Activated T-helper 2 cell treated with anti-CD3 and anti-CD28 coated beads, Interferon-gamma antibody, Interleukin-2, Interleukin-4, amounts not matched to agents 10 μg/mL and 5 μg/mL and 100 μg/mL, durations not matched to agents 14 hours and 24 hours and 36 hours (primary cell): ENCODE measurements at regions not wholly inside any gene's neighbourhood (a gene's known extent, or its start where the extent isn't known, plus 50 kb on each side); places are given as distances from the start of the nearest gene placed in this dataset.

ENCODE experiments used
- DNase-seq: peaks from one replicate; pipeline ENCODE4 v3.0.0; 2021; ENCODE audit warnings: low spot score
- H3K27ac Mint-ChIP-seq: one replicate; pipeline ENCODE4 v1.8.0; 2021; ENCODE audit warnings: mixed read lengths
- H3K27me3 Mint-ChIP-seq: one replicate; pipeline ENCODE4 v1.8.0; 2021; ENCODE audit warnings: low read depth, mixed read lengths
- H3K36me3 Mint-ChIP-seq: one replicate; pipeline ENCODE4 v1.8.0; 2021; ENCODE audit warnings: low read depth, mixed read lengths
- H3K4me1 Mint-ChIP-seq: one replicate; pipeline ENCODE4 v1.8.0; 2021; ENCODE audit warnings: low read depth, mixed read lengths
- H3K4me3 Mint-ChIP-seq: one replicate; pipeline ENCODE4 v1.8.0; 2021; ENCODE audit warnings: low read depth, mild to moderate bottlenecking, moderate library complexity, mixed read lengths
- H3K9me3 Mint-ChIP-seq: one replicate; pipeline ENCODE4 v1.8.0; 2021; ENCODE audit warnings: mixed read lengths
- intact Hi-C: fragments of 100-400 bp; cut with micrococcal nuclease; formaldehyde crosslinking; loops from one replicate; pipeline ENCODE4 v1.15.1; 2023

DNA sequence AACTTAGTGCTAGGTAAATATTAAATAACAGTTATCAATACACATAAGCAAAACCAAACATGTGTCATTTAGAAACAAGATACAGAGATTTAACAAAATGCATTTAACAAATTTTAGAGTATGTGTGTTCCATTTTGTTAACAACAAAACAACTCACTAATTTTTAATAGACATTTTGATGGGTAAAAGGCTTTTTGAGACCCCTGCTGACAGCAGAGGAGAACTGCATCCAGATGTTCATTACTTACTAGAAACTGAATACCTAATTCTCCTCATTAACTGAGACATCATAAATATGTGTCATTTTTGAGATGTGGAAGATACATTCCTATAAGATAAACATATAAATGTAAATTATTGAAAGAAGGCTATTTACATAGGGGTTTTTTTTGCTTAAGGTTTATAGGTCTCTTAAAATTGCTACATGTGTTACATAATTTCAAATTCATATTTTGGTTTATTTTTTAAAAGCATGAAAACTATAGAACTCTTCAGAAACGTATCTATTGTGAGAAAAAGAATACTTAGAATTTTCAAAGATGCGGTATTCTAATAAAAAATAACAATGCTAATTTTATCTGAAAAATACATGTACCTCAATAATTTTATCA, 1009.8 kb downstream of the TUSC7 start:
- Mint-ChIP-seq H3K4me3 (no peak overlapping the region), H3K36me3 (no peaks in the 10 kb centered on the region), H3K27ac (no peak overlapping the region), H3K4me1 (no peaks in the 10 kb centered on the region), H3K27me3 (no peaks in the 10 kb centered on the region), H3K9me3 (no peaks in the 10 kb centered on the region)
- intact Hi-C loops: loop anchor here (2.0 kb wide), 1 partner anchor 949 kb away; no protein-coding TSS in a partner anchor
- no peak for DNase-seq

DNA sequence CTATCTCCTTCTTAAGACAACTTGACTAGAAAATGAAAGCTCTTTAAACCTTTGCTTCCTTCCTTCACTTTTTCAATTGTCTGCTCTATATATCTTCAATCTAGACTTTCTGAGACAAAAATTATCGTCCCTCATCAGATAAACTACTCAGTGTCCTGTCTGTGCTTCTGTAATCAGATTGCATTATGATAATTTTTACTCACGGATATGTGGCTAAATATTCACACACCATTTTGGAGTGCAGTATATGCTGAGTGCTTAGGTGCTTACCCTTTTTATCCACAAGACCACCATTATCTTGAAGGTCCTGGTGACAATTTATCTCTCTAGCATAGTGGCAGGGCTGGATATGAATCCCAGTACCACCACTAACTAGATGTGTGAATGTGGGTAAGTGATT, 1012.3 kb downstream of the TUSC7 start:
- H3K36me3 Mint-ChIP-seq: no peaks in the 10 kb centered on the region
- no peaks in the 10 kb centered on the region for H3K27me3 Mint-ChIP-seq
- no peak overlapping the region for H3K27ac Mint-ChIP-seq
- no peaks in the 10 kb centered on the region for H3K9me3 Mint-ChIP-seq
- H3K4me3 Mint-ChIP-seq: no peak overlapping the region
- DNase-seq: no peak
- H3K4me1 Mint-ChIP-seq: no peaks in the 10 kb centered on the region
- intact Hi-C loops: loop anchor here (2.0 kb wide), 1 partner anchor 703 kb away; no protein-coding TSS in a partner anchor

DNA sequence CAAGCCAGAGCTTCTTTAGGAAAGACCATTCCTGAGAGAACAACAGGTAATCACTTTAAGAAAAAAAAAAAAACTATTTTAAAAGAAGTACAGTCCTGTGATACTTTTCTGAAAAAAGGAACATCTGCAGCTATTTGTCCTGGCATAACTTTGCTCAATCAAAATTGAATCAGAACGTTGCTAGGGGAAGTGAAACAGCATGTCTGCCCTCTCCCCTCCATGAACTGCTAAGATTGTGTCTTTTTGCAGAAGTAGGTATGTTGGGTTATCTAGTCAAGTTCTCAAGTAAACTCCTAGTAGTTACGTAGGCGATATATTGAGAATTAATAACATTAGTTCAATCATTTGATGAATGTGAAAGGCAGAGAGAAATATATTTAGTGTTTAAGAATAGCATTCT, 1013.3 kb downstream of the TUSC7 start:
- no peak for DNase-seq
- no peak overlapping the region for H3K4me3 Mint-ChIP-seq
- H3K36me3 Mint-ChIP-seq: no peaks in the 10 kb centered on the region
- H3K27ac Mint-ChIP-seq: no peak overlapping the region
- no peaks in the 10 kb centered on the region for H3K9me3 Mint-ChIP-seq
- no peaks in the 10 kb centered on the region for H3K4me1 Mint-ChIP-seq
- intact Hi-C loops: no loop called here
- H3K27me3 Mint-ChIP-seq: no peaks in the 10 kb centered on the region

DNA sequence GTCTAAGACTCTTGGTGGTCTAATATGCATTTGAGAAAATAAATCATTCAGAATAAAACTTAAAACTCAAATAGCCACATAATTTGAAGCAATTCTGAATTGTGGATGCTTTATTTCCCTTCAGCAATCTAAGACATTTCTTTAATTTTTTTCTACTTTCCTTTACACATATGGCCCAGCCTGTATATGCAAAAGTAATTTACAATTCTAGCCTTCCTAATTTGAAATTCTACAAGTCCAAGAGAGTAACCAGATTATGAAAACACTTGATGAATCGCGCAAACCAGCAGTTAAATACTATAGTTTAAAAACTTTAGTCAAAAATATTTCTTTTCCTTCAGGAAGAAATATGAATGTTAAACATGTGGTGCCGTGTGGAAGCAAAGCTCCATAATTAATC, 1014.2 kb downstream of the TUSC7 start:
- intact Hi-C loops: no loop called here
- DNase-seq: no peak

DNA sequence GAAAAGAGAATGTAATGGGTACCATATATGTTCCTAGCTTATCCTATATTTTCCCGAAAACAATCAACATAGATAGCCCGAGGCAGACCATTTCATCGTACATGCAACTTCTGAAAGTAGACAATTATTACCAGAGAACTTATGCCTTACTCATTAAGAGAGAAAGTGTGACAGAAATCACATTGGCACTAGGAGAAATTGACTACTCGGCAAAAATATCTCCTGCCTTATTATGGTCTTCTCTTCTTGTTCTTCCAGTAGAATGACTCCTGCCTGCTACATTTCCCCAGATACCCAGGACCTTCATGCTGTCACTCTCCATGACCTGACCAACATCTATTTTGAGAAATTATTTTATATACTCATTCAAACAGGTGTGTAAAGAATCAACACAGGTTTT, 1015.7 kb downstream of the TUSC7 start:
- no peaks in the 10 kb centered on the region for H3K36me3 Mint-ChIP-seq
- H3K4me1 Mint-ChIP-seq: no peaks in the 10 kb centered on the region
- H3K27me3 Mint-ChIP-seq: no peaks in the 10 kb centered on the region
- no peak for DNase-seq
- H3K27ac Mint-ChIP-seq: no peak overlapping the region
- no peak overlapping the region for H3K4me3 Mint-ChIP-seq
- no peaks in the 10 kb centered on the region for H3K9me3 Mint-ChIP-seq
- intact Hi-C loops: no loop called here

More for the DNA sequence above, 1014.2 kb downstream of the TUSC7 start:
- no peak overlapping the region for H3K4me3 Mint-ChIP-seq
- H3K4me1 Mint-ChIP-seq: no peaks in the 10 kb centered on the region
- H3K9me3 Mint-ChIP-seq: no peaks in the 10 kb centered on the region
- H3K27me3 Mint-ChIP-seq: no peaks in the 10 kb centered on the region
- H3K36me3 Mint-ChIP-seq: no peaks in the 10 kb centered on the region
- no peak overlapping the region for H3K27ac Mint-ChIP-seq

DNA sequence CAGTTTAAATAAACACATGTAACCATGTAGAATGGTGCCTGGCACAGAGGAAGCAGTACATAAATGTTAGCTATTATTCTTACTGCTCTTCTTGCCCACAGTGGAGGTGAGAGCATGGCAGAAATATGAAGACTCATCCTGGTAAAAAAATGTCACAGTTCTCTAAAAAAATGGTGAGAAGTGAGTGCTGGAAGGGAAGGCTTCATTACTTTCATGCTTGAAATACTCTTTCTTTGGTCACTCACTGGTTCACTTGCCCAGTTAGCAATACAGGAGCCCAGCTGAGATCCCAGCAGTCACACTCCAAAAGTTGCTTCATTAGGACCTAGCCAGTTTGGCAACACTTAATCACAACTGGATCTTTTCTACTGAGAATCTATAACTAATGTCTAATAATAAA, 1017.2 kb downstream of the TUSC7 start:
- Mint-ChIP-seq H3K4me1 (no peaks in the 10 kb centered on the region), H3K4me3 (no peak overlapping the region), H3K27ac (no peak overlapping the region), H3K27me3 (no peaks in the 10 kb centered on the region), H3K9me3 (no peaks in the 10 kb centered on the region), H3K36me3 (no peaks in the 10 kb centered on the region)
- intact Hi-C loops: no loop called here
- no peak for DNase-seq

DNA sequence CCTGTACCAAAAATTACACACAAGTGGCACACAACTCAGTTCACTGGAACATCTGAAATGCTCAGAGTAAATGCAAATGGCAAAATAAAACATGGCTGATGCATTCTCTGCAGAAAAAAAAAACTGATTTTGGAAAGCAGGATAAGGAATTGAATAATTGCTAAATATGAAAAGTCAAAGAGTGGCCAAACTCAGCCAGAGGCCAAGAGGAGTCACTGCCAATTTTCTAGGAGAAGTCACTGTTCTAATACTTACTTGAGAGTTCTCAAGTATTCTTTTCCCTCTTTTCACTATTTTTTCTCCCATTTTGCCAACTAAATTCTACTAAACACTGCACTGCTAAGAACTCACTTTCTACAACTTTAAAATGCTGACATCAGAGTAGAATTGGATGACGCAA, 1018.6 kb downstream of the TUSC7 start:
- H3K9me3 Mint-ChIP-seq: no peaks in the 10 kb centered on the region
- no peaks in the 10 kb centered on the region for H3K27me3 Mint-ChIP-seq
- DNase-seq: no peak
- no peak overlapping the region for H3K27ac Mint-ChIP-seq
- H3K36me3 Mint-ChIP-seq: no peaks in the 10 kb centered on the region
- no peaks in the 10 kb centered on the region for H3K4me1 Mint-ChIP-seq
- intact Hi-C loops: no loop called here
- H3K4me3 Mint-ChIP-seq: no peak overlapping the region

DNA sequence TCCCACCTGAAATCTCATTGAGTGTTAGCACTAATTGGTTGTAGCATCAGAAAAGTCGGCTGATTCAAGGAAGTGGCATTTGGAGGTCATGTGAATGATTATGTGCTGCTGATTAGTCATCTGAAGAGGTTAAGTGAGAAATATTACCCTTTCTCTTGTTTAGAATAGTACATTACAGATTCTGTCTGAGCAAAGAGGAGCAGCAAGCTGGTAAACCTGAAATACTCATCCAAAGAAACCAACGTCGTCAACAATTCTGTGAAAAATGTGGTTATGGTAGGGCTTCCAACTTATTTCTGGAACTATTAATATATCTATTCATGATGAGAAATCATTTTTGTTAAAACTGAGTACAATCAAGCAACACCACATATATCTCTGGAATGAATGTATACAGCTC, 1024.9 kb downstream of the TUSC7 start:
- Mint-ChIP-seq H3K27ac (no peak overlapping the region), H3K27me3 (no peaks in the 10 kb centered on the region), H3K36me3 (no peaks in the 10 kb centered on the region), H3K4me3 (no peak overlapping the region), H3K9me3 (no peaks in the 10 kb centered on the region), H3K4me1 (no peaks in the 10 kb centered on the region)
- intact Hi-C loops: no loop called here
- DNase-seq: no peak

DNA sequence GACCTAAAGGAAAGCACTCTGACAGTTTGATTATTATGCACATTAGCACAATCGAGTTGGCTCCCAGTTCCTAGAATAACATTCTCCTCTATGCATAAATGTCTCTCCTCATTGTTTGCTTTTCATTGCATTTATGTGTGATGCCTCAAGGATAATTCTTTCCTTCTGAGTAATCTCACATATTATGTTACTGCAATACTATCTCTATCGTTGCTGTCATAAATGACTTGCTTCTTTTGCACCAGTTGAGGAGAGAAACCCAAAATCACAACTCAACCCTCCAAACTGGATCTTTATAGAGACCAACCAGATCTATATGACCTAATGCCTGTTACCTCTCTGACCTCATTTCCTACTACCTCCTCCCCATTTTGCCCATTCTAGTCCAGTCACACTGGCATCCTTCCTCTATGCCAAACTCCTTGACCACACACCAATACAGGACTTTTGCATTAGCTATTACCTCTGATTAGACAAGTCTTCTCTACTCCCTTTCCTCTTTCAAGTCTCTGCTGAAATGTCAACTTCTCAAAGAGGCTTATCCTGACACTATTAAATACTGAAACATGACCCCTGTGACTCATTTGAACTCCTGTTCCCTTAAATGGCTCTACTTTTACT, 1026.0 kb downstream of the TUSC7 start:
- Mint-ChIP-seq H3K9me3 (no peaks in the 10 kb centered on the region), H3K4me1 (no peaks in the 10 kb centered on the region), H3K4me3 (no peak overlapping the region), H3K27ac (no peak overlapping the region), H3K36me3 (no peaks in the 10 kb centered on the region), H3K27me3 (no peaks in the 10 kb centered on the region)
- DNase-seq: no peak
- intact Hi-C loops: no loop called here

DNA sequence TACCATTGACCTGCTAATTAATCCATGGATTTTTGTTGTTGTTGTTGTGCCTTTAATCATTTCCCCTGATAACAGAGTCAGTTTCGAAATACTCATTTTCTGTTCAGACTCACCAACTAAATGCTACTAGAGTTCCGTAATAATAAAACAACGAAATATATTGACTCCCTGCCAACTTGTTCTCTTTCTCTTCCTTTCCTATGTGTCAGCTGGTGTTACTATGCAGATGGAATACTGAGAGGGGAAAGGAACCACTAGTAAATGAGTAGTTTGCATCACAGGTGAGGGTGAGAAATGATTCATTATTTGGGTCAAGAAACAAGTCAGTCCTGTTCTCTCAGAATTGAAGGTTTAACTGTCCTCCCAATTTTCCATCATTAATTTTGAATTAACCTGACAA, 1027.3 kb downstream of the TUSC7 start:
- intact Hi-C loops: no loop called here
- H3K9me3 Mint-ChIP-seq: no peaks in the 10 kb centered on the region
- no peak overlapping the region for H3K27ac Mint-ChIP-seq
- H3K36me3 Mint-ChIP-seq: no peaks in the 10 kb centered on the region
- H3K4me1 Mint-ChIP-seq: no peaks in the 10 kb centered on the region
- DNase-seq: no peak
- no peaks in the 10 kb centered on the region for H3K27me3 Mint-ChIP-seq
- H3K4me3 Mint-ChIP-seq: no peak overlapping the region

DNA sequence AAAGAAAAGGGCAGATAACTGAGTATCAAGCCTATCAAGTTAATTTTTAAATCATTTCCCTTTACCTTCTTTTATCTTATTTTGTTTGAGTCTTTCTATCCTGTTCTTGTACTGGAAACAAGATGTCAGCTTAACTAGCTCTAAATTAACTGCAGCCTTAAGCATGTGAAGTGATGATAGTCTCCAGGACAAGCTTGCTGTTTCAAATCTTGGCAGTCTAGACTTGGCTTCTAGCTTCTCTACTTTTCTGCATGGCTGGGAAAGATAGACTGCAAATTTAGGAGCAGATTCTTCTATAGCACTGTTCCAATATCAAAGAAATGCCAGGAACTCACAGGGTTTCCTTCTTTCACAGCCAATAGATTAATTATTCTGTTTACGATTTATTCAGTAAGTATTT, 1034.4 kb downstream of the TUSC7 start:
- Mint-ChIP-seq H3K9me3 (no peaks in the 10 kb centered on the region), H3K4me1 (no peaks in the 10 kb centered on the region), H3K4me3 (no peak overlapping the region), H3K36me3 (no peaks in the 10 kb centered on the region), H3K27me3 (no peaks in the 10 kb centered on the region), H3K27ac (no peak overlapping the region)
- intact Hi-C loops: no loop called here
- DNase-seq: no peak

DNA sequence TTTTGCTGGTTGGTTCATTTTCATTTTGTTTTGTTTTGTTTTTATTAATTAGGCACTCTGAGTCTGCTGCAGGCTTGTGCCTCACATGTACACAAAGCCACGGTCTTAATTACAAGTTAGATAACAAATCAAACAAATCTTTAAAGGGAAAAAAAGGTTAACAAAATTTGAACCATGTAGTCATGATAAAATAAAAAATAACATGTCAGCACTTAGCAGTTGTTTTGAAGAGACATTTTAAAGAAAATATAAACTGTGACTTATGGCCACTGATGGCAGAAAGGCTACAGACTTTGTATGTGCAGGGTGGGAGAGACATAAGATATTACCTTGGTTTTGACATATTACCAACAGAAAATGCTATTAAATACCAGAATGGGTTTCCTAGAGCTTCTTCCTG, 1035.4 kb downstream of the TUSC7 start:
- Mint-ChIP-seq H3K27ac (no peak overlapping the region), H3K27me3 (no peaks in the 10 kb centered on the region)
- no peak for DNase-seq

DNA sequence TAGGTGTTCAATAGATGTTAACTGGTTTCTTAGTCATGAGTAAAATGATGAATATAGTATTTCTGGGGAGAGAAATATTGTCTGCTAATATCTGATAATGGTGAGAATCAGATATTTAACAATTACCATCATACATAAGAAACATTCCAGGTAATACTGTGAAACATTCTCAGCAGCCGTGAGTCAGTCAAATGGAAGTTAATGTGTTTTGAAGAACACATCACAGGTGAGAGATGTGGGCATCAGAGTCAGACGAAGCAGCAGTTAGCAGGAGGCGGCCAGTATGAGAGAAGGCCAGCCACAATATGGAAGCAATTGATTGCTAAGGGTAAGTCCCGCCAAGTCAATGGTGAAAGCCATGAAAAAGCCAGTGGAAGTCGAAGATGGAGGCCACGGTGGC, 1035.9 kb downstream of the TUSC7 start:
- no peak overlapping the region for H3K4me3 Mint-ChIP-seq
- DNase-seq: no peak

More for the DNA sequence above, 1035.4 kb downstream of the TUSC7 start:
- Mint-ChIP-seq H3K36me3 (no peaks in the 10 kb centered on the region), H3K4me3 (no peak overlapping the region), H3K9me3 (no peaks in the 10 kb centered on the region), H3K4me1 (no peaks in the 10 kb centered on the region)
- intact Hi-C loops: no loop called here

DNA sequence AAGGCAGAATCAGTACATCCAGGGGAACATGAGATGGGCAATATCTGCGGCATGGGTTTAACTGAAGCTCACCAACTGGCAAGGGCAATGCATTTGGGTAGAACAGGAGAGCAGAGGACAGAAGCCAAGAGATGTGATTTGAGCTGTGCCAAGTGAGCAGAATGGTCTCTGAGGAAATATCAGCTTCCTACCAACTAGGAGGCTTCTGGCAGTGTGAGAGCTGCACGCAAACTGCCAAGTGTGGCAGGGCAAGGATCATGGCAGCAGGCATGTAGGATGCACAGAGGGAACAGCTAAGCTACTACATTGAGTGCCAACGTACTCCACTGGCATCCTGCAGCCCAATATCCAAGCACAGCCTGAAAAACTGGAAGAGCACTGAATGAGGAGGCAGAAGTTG, 1036.5 kb downstream of the TUSC7 start:
- no peak overlapping the region for H3K4me3 Mint-ChIP-seq
- no peak overlapping the region for H3K27ac Mint-ChIP-seq
- no peak for DNase-seq
- no peaks in the 10 kb centered on the region for H3K36me3 Mint-ChIP-seq
- intact Hi-C loops: no loop called here
- no peaks in the 10 kb centered on the region for H3K9me3 Mint-ChIP-seq
- H3K4me1 Mint-ChIP-seq: no peaks in the 10 kb centered on the region
- H3K27me3 Mint-ChIP-seq: no peaks in the 10 kb centered on the region

More for the DNA sequence above, 1035.9 kb downstream of the TUSC7 start:
- Mint-ChIP-seq H3K9me3 (no peaks in the 10 kb centered on the region), H3K27me3 (no peaks in the 10 kb centered on the region), H3K4me1 (no peaks in the 10 kb centered on the region), H3K27ac (no peak overlapping the region), H3K36me3 (no peaks in the 10 kb centered on the region)
- intact Hi-C loops: no loop called here
